HG02973 (cell line): ENCODE measurements at regions not wholly inside any gene's neighbourhood (a gene's known extent, or its start where the extent isn't known, plus 50 kb on each side); places are given as distances from the start of the nearest gene placed in this dataset.
A peak's percentile ranks its signal among the peaks of the same experiment; 100 is the strongest.
"Not testable (repeated sequence)": the region's sequence is repeated elsewhere in the genome, so short reads cannot be mapped to it uniquely, and the experiment has no call there.

ENCODE experiments used
- ATAC-seq: cut with Tn5 transposase; IDR thresholded peaks from one replicate; pipeline ENCODE4 v1.9.1; 2021; ENCODE audit warnings: moderate library complexity; ENCODE audit not compliant: unreplicated experiment

DNA sequence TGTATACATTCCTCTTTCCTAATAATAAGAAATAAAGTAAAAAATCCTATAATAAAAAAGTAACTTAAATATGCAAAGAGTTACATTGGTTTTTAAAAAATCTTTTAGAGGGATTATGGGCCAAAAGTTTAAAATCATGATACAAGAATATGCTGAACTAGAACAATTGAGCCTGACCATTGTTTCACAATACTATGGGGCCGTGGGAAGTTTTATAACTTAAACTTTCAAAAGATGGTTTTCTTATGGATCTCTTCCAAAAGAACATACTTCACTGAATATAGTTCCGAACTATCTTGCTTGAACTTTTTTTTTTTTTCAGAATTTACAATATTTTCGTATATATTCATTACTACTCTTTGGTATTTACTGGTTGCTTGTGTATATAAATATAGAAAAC lies 97.6 kb downstream of the NFKBIZ start:
- no peak for ATAC-seq

DNA sequence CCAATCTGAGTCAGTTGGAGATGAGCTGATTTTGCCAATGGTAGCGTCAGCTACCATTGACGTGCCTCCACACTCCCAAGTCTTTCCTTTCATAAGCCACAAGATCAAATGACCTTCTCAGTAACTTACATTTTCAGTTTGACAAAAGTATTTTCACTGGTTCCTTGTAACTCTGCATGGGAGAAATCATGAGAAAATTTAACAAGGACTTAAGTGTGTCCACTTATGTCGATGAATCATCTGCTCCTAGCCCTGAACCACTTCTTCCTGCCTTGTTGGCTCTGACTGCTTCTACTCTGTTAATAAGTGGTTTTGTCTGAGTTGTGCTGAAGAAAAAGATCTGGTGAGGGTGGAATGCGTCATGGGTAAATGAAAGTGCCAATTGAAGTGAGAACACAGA lies 101.2 kb downstream of the NFKBIZ start:
- ATAC-seq: no peak

- no peak for ATAC-seq
Measured at GRCh38 chr3:101950985-101951733, 101.8 kb downstream of the NFKBIZ start.

DNA sequence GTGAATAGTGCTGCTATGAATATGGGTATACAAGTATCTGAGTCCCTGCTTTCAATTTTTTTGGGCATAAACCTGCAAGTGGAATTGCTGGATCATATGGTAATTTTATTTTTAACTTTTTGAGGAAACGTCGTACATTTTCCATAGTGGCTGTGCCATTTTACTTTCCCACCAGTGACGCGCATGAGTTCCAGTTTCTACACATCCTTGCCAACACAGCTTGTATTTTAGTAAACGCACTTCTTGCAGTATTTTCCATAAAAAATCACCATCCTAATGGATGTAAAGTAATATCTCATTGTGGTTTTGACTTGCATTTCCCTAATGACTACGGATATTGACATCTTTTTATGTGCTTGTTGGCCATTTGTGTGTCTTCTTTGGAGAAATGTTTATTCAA lies 105.0 kb downstream of the NFKBIZ start:
- ATAC-seq: no peak

- no peak for ATAC-seq
Measured at GRCh38 chr3:101954936-101955335, 105.6 kb downstream of the NFKBIZ start.

GRCh38 chr3:101962055-101962454 lies 112.7 kb downstream of the NFKBIZ start:
- ATAC-seq: no peak

GRCh38 chr3:101963902-101964362 lies 114.6 kb downstream of the NFKBIZ start:
- no peak for ATAC-seq

DNA sequence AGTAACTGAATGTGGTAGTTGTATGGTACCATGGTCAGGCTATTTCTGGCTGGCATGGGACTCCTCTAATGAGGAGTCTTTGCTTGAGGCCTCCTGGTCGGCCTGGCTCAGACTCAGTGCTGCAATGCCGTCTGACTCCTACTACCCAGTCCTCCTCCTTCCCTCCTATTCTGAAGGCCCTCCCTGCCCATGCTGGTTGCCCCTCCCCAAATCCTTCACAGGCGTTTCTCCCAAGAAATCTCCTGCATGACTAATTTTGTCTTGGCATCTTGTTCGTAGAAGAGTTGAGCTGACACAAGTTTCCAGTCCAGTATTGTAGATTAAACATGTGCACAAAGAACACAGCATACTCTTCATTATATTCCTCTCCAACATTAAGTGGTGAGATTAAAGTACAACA lies 115.5 kb downstream of the NFKBIZ start:
- ATAC-seq: no peak

DNA sequence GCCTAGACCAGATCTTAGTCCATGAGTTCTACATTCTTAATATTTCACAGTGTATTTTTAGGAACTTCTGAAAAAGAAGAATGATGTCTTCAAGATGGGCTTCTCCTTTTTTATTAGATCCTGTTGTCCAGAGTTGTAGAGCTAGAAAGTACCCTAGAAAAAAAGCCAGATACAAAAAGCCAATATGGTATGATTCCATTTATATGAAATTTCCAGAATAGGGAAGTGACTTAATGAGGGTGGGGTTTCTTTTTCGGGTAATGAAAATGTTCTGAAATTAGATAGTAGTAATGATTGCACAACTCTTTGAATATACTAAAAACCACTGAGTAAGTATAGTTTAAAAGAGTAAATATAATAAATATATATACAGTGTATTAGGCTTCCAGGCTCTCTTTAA lies 116.9 kb downstream of the NFKBIZ start:
- ATAC-seq: no peak

DNA sequence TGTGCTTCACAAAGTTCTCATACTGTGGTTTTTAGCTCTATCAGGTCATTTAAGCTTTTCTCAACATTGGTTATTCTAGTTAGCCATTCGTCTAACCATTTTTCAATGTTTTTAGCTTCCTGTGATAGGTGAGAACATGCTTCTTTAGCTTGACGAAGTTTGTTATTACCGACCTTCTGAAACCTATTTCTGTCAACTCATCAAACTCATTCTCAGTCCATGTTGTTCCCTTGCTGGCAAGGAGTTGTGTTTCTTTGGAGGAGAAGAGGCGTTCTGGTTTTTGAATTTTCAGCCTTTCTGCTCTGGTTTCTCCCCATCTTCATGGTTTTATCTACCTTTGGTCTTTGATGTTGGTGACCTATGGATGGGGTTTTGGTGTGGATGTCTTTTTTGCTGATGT lies 120.9 kb downstream of the NFKBIZ start:
- ATAC-seq: no peak

- no peak for ATAC-seq
Measured at GRCh38 chr3:101970905-101971304, 121.6 kb downstream of the NFKBIZ start.

DNA sequence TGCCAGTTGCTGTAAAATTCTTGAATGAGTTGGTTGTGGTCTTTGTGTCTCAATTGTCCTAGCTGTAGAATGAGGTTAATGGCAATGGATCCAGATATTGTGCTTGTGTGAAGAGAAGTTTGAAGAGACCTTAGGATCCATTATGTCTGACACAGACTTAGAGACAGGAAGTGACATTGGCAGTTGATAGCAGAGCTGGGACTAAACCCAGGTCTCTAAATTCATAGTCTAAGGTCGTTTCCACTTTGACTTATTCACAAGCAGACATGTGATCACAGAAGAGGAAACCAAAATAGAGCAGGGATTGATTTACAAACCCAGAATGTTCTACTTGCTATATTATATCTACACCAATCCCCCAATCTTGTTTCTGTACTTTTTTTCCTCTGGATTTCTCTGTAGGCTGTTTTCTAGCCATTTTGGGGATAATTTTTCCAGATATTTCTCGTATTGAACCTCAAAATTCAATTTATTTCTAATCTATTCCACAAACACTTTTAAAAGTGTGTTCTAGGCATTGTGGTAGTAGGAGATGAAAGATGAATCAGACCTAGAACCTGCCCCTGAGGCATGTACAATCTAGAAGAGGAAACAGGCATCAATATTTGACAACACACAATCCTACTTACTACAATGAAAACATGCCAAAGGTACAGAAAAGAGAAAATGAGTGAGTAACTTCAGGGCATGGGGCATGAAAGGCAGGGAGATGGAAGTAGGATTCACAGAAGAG lies 123.3 kb downstream of the NFKBIZ start:
- ATAC-seq: no peak

- no peak for ATAC-seq
Measured at GRCh38 chr3:101973163-101973505, 123.8 kb downstream of the NFKBIZ start.

- ATAC-seq: not testable (repeated sequence)
Measured at GRCh38 chr3:101975415-101975814, 126.1 kb downstream of the NFKBIZ start.

- peak; percentile 97 for ATAC-seq
Measured at GRCh38 chr3:101976473-101976872, 127.2 kb downstream of the NFKBIZ start.

DNA sequence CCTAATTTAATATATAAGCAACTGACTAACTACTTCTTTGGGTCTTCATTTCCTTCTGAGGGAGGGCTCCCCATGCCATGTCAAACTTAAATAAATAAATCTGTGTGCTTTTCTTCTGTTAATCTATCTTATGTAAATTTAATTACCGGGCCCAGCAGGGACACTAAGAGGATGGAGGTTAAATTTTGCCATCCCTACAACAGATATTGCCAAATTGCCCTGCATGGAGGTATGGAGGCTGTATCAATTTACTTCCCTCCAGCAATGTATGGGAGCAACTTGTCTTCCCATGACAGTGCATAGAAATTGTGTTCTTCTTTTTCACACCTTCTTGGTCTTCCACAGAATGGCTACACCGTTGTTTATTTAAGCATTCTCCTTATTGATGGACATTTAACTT lies 129.0 kb downstream of the NFKBIZ start:
- no peak for ATAC-seq

DNA sequence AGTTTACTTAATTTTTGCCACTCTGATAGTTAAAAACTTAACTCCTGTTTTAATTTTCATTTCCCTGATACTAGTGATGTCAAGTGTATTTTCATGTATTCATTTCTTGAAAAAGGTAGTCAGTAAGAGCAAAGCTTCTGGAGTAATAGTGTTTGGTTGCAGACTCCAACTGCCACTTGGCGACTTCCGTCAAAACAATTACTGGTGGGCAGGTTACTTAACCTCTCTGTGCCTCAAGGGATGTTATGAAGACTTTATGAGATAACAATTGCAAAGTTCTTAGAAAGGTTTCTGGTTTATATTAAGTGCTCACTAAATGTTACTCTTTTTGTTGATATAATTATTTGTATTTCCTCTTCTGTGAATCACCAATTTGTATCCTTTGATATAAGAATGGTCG lies 129.7 kb downstream of the NFKBIZ start:
- ATAC-seq: no peak

DNA sequence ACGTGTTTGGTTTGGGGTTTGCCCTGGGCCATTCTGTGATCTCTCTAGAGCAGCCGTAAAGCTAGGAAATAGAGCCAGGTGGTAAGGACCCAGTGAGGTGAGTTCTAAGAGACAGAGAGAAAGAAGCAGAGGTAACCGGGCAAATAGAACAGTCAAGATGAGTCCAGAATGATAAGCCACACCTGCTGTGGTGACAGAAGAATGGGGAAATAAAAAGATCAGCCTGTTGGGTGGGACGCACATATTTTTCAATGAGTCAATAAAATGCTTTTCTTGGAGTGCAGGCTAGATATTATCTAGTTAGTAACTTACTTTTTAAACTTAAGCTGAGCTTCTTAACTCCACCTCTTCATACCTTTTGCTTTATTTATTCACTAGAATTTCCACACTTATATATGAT lies 135.0 kb downstream of the NFKBIZ start:
- no peak for ATAC-seq

DNA sequence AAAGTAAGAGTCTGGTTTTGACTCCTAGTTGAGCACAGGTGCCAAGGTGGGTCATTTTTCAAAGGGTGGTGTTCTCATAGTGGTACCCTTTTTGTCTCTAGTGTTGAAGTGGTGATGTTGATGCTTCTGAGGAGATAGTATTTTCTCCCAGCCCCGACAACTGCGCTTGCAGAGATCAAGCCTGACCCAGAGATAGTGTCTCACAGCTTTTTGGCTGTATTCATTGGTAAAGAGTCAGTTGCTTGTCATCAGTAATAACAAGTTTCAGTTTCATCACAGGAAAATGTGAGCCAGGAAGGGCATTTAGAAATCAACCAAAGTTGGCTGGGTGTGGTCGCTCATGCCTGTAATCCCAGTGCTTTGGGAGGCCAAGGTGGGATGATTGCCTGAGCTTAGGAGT lies 139.3 kb downstream of the NFKBIZ start:
- ATAC-seq: peak; percentile 27

- ATAC-seq: no peak
Measured at GRCh38 chr3:101989578-101990200, 140.4 kb downstream of the NFKBIZ start.

DNA sequence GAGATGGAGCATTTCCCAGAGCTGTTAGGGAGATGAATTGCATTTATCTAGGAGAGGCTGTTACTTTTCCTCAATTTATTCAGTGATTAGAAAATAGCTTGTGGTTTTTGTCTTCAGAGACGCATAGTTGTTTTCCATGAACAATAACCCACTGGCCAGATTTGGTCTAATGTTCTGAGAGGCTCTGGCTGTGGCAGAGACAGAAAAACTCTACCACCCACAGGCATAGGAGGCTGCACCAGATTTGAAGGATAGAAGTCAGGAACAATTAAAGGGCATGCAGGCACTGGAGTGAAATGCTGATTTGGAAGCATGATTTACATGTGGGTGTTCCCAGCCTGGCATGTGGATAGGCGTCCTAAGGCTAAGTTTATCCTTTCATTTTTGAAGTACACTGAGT lies 143.5 kb downstream of the NFKBIZ start:
- no peak for ATAC-seq

- no peak for ATAC-seq
Measured at GRCh38 chr3:101994386-101994785, 145.1 kb downstream of the NFKBIZ start.
